Activated naive CD8-positive, alpha-beta T cell treated with anti-CD3 and anti-CD28 coated beads for 36 hours (primary cell): ENCODE measurements at regions not wholly inside any gene's neighbourhood (a gene's known extent, or its start where the extent isn't known, plus 50 kb on each side); places are given as distances from the start of the nearest gene placed in this dataset.

Experiments
- DNase-seq: peaks from one replicate; pipeline ENCODE4 v3.0.0; 2021
- H3K27ac Mint-ChIP-seq: one replicate; pipeline ENCODE4 v1.8.0; 2022; ENCODE audit warnings: mild to moderate bottlenecking, moderate library complexity, mixed read lengths
- H3K27me3 Mint-ChIP-seq: one replicate; pipeline ENCODE4 v1.8.0; 2022; ENCODE audit warnings: mild to moderate bottlenecking, mixed read lengths
- H3K36me3 Mint-ChIP-seq: one replicate; pipeline ENCODE4 v1.8.0; 2021; ENCODE audit warnings: mild to moderate bottlenecking, mixed read lengths
- H3K4me1 Mint-ChIP-seq: one replicate; pipeline ENCODE4 v1.8.0; 2021; ENCODE audit warnings: mixed read lengths
- H3K4me3 Mint-ChIP-seq: one replicate; pipeline ENCODE4 v1.8.0; 2022; ENCODE audit warnings: mild to moderate bottlenecking, moderate library complexity, mixed read lengths
- H3K9me3 Mint-ChIP-seq: one replicate; pipeline ENCODE4 v1.8.0; 2022; ENCODE audit warnings: mixed read lengths

GRCh38 chr10:36670621-36671402 is 454.6 kb upstream of the ANKRD30A start:
- no peaks in the 10 kb centered on the region for H3K27me3 Mint-ChIP-seq
- no peaks in the 10 kb centered on the region for H3K4me1 Mint-ChIP-seq
- H3K27ac Mint-ChIP-seq: no peak overlapping the region

GRCh38 chr10:36669615-36670352 is 455.6 kb upstream of the ANKRD30A start:
- Mint-ChIP-seq H3K27me3 (no peaks in the 10 kb centered on the region), H3K27ac (no peak overlapping the region), H3K36me3 (no peaks in the 10 kb centered on the region), H3K4me1 (no peaks in the 10 kb centered on the region), H3K4me3 (no peak overlapping the region), H3K9me3 (no peaks in the 10 kb centered on the region)
- no peak for DNase-seq

More at GRCh38 chr10:36670621-36671402, 454.6 kb upstream of the ANKRD30A start:
- Mint-ChIP-seq H3K9me3 (no peaks in the 10 kb centered on the region), H3K36me3 (no peaks in the 10 kb centered on the region), H3K4me3 (no peak overlapping the region)
- DNase-seq: no peak

- Mint-ChIP-seq H3K27me3 (no peaks in the 10 kb centered on the region), H3K4me1 (no peaks in the 10 kb centered on the region), H3K4me3 (no peak overlapping the region), H3K36me3 (no peaks in the 10 kb centered on the region), H3K27ac (no peak overlapping the region), H3K9me3 (no peaks in the 10 kb centered on the region)
- no peak for DNase-seq
These were observed 458.9 kb upstream of the ANKRD30A start for GRCh38 chr10:36666451-36666850.

- H3K4me3 Mint-ChIP-seq: no peak overlapping the region
- no peaks in the 10 kb centered on the region for H3K4me1 Mint-ChIP-seq
- no peaks in the 10 kb centered on the region for H3K9me3 Mint-ChIP-seq
These were observed 462.8 kb upstream of the ANKRD30A start for GRCh38 chr10:36662571-36662970.

GRCh38 chr10:36650274-36650673 is 475.1 kb upstream of the ANKRD30A start:
- Mint-ChIP-seq H3K4me3 (no peak overlapping the region), H3K27me3 (no peaks in the 10 kb centered on the region), H3K27ac (no peak overlapping the region), H3K9me3 (peaks cover 2% of the 10 kb centered on the region), H3K36me3 (no peaks in the 10 kb centered on the region), H3K4me1 (no peaks in the 10 kb centered on the region)
- no peak for DNase-seq

More at GRCh38 chr10:36662571-36662970, 462.8 kb upstream of the ANKRD30A start:
- H3K27ac Mint-ChIP-seq: no peak overlapping the region
- no peaks in the 10 kb centered on the region for H3K36me3 Mint-ChIP-seq
- DNase-seq: no peak
- no peaks in the 10 kb centered on the region for H3K27me3 Mint-ChIP-seq

- Mint-ChIP-seq H3K27ac (no peak overlapping the region), H3K36me3 (no peaks in the 10 kb centered on the region), H3K4me3 (no peak overlapping the region), H3K27me3 (no peaks in the 10 kb centered on the region), H3K4me1 (no peaks in the 10 kb centered on the region), H3K9me3 (no peaks in the 10 kb centered on the region)
- DNase-seq: no peak
These were observed 477.9 kb upstream of the ANKRD30A start for GRCh38 chr10:36647540-36647939.

- H3K36me3 Mint-ChIP-seq: no peaks in the 10 kb centered on the region
- no peak for DNase-seq
- H3K9me3 Mint-ChIP-seq: peaks cover 6% of the 10 kb centered on the region
- H3K4me1 Mint-ChIP-seq: no peaks in the 10 kb centered on the region
- no peak overlapping the region for H3K27ac Mint-ChIP-seq
- no peaks in the 10 kb centered on the region for H3K27me3 Mint-ChIP-seq
- H3K4me3 Mint-ChIP-seq: no peak overlapping the region
These were observed 484.8 kb upstream of the ANKRD30A start for GRCh38 chr10:36640626-36641025.

GRCh38 chr10:36638462-36639155 is 486.8 kb upstream of the ANKRD30A start:
- no peaks in the 10 kb centered on the region for H3K27me3 Mint-ChIP-seq
- peaks cover 6% of the 10 kb centered on the region for H3K9me3 Mint-ChIP-seq
- H3K36me3 Mint-ChIP-seq: no peaks in the 10 kb centered on the region
- H3K4me3 Mint-ChIP-seq: no peak overlapping the region
- no peaks in the 10 kb centered on the region for H3K4me1 Mint-ChIP-seq
- H3K27ac Mint-ChIP-seq: no peak overlapping the region
- no peak for DNase-seq

- H3K27ac Mint-ChIP-seq: no peak overlapping the region
- H3K36me3 Mint-ChIP-seq: no peaks in the 10 kb centered on the region
- no peaks in the 10 kb centered on the region for H3K27me3 Mint-ChIP-seq
- H3K9me3 Mint-ChIP-seq: peaks cover 6% of the 10 kb centered on the region
- no peak overlapping the region for H3K4me3 Mint-ChIP-seq
- H3K4me1 Mint-ChIP-seq: no peaks in the 10 kb centered on the region
- DNase-seq: no peak
These were observed 488.5 kb upstream of the ANKRD30A start for GRCh38 chr10:36636879-36637278.

GRCh38 chr10:36636285-36636839 is 489.0 kb upstream of the ANKRD30A start:
- Mint-ChIP-seq H3K27ac (no peak overlapping the region), H3K4me3 (no peak overlapping the region), H3K4me1 (no peaks in the 10 kb centered on the region), H3K9me3 (peaks cover 6% of the 10 kb centered on the region), H3K36me3 (no peaks in the 10 kb centered on the region), H3K27me3 (no peaks in the 10 kb centered on the region)
- DNase-seq: no peak

GRCh38 chr10:36634916-36635315 is 490.5 kb upstream of the ANKRD30A start:
- Mint-ChIP-seq H3K9me3 (peaks cover 6% of the 10 kb centered on the region), H3K4me3 (no peak overlapping the region), H3K36me3 (no peaks in the 10 kb centered on the region), H3K27ac (no peak overlapping the region), H3K4me1 (no peaks in the 10 kb centered on the region), H3K27me3 (no peaks in the 10 kb centered on the region)
- DNase-seq: no peak

- Mint-ChIP-seq H3K27me3 (no peaks in the 10 kb centered on the region), H3K27ac (no peak overlapping the region), H3K9me3 (no peaks in the 10 kb centered on the region), H3K4me3 (no peak overlapping the region), H3K36me3 (no peaks in the 10 kb centered on the region), H3K4me1 (no peaks in the 10 kb centered on the region)
- no peak for DNase-seq
These were observed 495.1 kb upstream of the ANKRD30A start for GRCh38 chr10:36630267-36630666.

GRCh38 chr10:36629476-36629875 is 495.9 kb upstream of the ANKRD30A start:
- no peak for DNase-seq
- Mint-ChIP-seq H3K9me3 (no peaks in the 10 kb centered on the region), H3K27ac (no peak overlapping the region), H3K4me1 (no peaks in the 10 kb centered on the region), H3K27me3 (no peaks in the 10 kb centered on the region), H3K4me3 (no peak overlapping the region), H3K36me3 (no peaks in the 10 kb centered on the region)

- DNase-seq: no peak
- H3K36me3 Mint-ChIP-seq: no peaks in the 10 kb centered on the region
- H3K4me3 Mint-ChIP-seq: no peak overlapping the region
These were observed 500.8 kb upstream of the ANKRD30A start for GRCh38 chr10:36624551-36625100.

GRCh38 chr10:36621346-36621745 is 504.1 kb upstream of the ANKRD30A start:
- Mint-ChIP-seq H3K9me3 (peaks cover 8% of the 10 kb centered on the region), H3K27me3 (no peaks in the 10 kb centered on the region), H3K4me1 (no peaks in the 10 kb centered on the region), H3K36me3 (no peaks in the 10 kb centered on the region), H3K4me3 (no peak overlapping the region), H3K27ac (no peak overlapping the region)
- no peak for DNase-seq

More at GRCh38 chr10:36624551-36625100, 500.8 kb upstream of the ANKRD30A start:
- Mint-ChIP-seq H3K9me3 (peaks cover 8% of the 10 kb centered on the region), H3K27me3 (no peaks in the 10 kb centered on the region), H3K27ac (no peak overlapping the region), H3K4me1 (no peaks in the 10 kb centered on the region)
